Endometrium (tissue), 2 donors: ENCODE measurements at regions not wholly inside any gene's neighbourhood (a gene's known extent, or its start where the extent isn't known, plus 50 kb on each side); places are given as distances from the start of the nearest gene placed in this dataset.

ENCODE experiments used
- FAIRE-seq: peaks from 2 replicates; lab custom pipeline; 2012; peaks lifted over from hg19 to GRCh38; lab: Jason Lieb, UNC
- donor health status: control.
- donor health status: control.

DNA sequence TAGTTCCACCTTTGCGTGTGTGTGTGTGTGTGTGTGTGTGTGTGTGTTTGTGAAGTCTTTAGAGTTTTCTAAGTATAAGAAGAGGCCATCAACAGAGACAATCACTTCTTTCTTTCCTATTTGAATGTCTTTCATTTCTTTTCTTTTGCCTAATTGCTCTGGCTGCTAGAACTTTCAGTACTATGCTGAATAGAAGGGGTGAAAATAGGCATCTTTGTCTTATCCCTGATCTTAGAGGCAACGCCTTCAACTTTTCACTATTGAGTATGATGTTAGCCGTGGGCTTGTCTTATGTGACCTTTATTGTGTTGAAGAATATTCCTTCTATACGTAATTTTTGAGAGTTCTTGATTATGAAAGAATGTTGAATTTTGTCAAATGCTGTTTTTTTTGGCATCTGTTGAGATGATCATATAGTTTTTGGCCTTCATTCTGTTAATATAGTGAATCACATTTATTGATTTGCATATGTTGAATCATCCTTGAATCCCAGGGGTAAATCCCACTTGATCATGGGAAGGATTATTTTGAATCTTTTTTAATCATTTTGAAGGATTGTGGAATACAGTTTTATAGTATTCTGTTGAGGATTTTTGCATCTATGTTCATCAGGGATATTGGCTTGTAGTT lies 134.8 kb upstream of the CD180 start:
- FAIRE-seq: no peak

DNA sequence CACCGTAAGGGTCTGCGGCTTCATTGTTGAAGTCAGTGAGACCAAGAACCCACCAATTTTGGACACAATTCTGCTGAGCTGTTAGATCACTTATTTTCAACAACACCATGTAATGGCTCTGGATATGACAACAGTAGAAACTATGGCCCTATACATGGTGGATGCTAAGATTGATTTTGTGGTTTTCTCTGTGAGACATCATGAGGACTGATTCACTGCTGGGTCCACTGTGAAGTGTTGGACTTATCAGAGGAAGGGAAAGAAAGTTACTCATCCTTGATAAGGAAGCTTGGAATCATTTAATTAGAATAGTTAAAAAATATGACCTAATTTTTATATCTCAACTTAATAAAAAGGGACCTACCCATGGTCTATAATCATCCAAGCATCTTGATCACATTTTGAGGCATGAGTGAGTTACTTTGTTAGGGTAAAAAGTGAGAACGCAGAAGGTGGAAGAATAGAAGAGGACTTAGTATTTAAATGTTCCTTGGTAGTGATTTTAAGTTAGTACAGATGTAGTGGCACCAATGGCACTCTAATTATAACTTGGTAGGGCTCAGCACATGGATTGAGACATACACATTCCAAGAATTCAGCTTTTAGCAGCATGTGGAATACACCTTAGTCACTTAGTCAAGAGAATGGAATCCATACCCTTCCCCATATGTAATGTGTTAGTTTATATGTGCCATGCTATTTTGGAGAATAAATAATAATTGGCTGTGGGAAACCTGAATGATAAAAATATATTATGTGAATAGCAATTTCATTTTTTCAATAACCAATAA lies 123.5 kb upstream of the CD180 start:
- FAIRE-seq: no peak

DNA sequence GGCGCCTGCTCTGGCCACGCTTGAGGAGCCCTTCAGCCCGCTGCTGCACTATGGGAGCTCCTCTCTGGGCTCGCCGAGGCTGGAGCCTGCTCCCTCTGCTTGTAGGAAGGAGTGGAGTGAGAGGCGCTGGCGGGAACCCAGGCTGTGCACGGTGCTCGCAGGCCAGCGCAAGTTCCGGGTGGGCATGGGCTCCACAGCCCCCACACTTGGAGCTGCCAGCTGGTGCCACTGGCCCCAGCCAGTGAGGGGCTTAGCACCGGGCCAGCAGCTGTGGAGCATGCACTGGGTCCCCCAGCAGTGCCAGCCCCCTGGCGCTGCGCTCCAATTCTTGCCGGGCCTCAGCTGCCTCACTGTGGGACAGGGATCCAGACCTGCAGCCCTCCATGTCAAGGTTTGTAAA lies 122.1 kb upstream of the CD180 start:
- FAIRE-seq: no peak

DNA sequence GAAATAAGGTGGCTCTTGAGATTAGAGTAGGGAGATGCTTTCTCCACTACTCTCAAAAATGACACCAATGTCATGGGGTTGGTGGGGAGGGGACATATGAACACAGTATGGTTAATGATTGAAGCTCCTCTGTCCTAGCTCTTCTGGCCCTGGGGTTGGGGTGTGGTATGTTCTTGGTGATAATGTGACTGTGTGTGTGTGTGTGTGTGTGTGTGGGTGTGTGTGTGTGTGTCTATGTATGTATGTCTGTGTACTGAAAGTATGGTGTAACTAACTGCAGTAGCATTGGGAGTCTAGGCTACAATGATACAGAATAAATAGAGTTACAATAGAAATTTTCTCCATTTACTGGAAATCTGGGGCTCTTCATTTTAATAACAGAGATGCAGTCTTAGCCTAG lies 121.0 kb upstream of the CD180 start:
- no peak for FAIRE-seq

DNA sequence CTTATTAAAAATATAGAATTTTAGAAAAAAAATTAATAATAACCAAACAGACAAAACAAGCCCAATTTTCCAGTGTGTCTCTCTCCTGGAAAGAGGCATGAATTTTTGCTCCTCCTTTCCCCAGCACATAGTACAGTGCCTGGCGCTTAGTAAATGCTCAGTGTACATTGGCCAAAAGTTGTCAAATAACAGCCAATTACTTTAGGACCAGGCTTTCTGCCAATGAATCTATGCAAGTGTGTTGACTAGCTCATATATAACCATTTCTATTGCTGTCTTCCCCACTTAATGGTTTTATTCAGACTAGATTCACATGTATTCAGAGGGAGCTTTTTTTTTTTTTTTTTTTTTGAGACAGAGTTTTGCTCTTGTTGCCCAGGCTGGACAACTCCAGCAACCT lies 120.1 kb upstream of the CD180 start:
- FAIRE-seq: no peak

DNA sequence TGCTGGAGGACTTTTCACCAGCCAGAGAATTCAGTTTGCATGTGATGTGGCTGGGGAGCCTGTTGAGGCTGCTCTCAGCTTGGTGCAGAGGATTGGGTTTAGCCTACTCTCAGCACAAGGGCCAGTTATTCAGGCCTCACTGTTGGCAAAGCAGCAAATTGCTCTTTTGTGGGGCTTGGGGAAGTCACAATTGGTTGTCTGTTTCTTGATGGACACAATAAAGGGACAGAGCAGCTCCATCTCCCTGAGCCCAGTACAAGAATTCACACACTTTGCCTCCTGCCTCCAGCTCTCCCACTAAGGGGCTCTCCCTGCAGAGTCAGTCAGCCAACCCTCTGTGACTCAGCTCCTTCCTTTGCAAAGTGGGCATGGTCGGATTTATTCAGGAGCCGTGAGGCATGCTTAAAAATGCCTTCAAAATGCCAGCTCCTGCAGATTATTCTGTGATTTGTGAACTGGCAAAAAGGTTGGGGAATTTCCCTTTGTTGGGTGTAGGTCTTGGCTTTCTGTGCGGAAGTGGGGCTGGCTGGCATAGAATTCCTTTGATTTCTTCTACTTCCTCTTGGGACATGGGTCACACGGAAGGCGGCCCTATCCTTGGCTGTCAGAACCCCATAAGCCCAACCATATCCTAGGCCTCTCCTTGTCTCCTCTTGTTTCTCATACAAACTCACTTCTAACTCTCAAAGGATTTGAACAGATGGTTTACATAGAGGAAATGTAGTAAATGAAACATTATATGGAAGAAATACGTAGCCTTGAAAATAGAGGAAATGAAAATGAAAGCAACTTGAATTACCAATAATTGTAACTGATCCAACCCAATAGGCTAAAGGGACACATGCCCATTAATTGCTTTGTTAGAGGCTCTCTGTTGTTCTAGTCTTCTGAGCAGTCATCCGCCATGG lies 118.7 kb upstream of the CD180 start:
- no peak for FAIRE-seq

DNA sequence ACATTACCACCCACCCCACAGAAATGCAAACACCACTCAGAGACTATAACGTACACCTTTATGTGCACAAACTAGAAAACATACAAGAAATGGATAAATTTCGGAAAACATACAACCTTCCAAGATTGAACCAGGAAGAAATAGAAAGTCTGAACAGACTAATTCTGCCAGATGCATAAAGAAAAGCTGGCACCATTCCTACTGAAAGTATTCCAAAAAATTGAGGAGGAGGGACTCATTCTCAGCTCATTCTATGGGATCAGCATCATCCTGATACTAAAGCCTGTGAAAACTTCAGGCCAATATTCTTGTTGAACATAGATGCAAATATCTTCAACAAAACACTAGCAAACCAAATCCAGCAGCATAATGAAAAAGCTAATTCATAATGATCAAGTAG lies 115.1 kb upstream of the CD180 start:
- FAIRE-seq: no peak

DNA sequence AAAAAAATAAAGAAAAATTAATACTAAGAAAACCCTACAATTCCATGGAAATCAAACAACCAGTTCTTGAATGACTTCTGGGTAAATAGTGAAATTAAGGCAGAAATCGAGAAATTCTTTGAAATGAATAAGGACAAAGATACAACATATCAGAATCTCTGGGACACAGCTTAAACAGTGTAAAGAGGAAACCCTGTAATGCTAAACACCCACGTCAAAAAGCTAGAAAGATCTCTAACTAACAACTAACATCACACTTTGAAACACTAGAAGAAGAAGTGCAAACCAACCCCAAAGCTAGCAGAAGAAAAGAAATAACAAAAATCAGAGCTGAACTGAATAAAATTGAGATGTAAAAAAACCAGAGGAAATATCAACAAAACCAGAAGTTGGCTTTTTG lies 114.6 kb upstream of the CD180 start:
- FAIRE-seq: no peak

DNA sequence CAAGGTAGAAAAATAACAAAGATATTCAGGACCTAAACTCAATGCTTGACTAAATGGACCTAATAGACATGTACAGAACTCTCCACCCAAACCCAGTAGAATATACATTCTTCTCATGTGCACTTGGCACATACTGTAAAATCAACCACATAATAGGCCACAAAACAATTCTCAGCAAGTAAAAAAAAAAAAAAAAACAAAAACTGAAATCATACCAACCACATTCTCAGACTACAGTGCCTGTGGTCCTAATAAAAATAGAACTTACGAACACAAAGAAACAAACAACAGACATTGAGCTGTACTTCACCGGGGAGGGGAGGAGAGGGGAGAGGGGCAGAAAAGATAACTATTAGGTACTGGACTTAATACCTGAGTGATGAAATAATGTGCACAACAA lies 114.1 kb upstream of the CD180 start:
- FAIRE-seq: no peak

DNA sequence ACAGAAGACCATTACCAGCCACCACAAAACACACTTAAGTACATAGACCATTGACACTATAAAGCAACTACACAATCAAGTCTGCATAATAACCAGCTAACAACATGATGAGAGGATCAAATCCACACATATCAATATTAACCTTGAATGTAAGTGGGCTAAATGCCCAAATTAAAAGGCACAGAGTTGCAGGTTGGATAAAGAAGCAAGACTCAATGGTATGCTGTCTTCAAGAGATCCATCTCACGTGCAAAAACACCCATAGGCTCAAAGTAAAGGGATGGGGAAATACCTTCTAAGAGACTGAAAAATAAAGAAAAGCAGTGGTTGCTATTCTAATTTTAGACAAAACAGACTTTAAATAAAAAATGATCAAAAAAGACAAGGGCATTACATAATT lies 113.6 kb upstream of the CD180 start:
- FAIRE-seq: no peak

DNA sequence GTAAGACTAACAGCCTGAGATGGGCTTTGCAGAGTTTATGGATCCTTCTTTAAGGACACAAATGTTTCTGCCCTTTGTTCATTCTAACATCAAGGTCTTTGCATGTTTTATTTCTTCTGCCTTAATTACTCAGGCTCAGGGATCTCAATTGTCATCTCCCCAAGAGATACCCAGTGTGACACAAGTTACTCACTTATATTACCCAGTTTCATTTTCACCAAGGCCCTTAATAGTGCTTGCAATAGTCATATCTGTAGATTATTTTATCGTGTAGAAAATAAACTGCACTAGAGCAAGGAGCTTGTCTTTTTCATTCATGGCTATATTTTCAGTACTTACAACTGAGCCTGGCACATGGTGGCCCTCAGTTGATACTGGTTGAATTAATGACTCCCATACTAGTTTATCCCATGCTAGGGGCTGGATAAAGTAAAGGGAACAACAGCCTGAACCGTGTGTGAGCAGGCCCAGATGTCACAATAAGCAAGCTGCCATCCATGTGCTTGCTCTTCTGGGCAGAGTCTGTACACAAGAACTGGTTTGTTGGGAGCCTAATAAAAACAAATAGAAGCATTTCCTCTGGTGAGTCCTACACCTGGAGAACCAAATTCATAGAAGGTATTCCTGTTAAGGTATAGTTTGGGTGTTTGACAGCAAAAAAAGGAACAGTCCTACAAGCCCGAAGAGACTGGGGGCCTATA lies 112.5 kb upstream of the CD180 start:
- no peak for FAIRE-seq

DNA sequence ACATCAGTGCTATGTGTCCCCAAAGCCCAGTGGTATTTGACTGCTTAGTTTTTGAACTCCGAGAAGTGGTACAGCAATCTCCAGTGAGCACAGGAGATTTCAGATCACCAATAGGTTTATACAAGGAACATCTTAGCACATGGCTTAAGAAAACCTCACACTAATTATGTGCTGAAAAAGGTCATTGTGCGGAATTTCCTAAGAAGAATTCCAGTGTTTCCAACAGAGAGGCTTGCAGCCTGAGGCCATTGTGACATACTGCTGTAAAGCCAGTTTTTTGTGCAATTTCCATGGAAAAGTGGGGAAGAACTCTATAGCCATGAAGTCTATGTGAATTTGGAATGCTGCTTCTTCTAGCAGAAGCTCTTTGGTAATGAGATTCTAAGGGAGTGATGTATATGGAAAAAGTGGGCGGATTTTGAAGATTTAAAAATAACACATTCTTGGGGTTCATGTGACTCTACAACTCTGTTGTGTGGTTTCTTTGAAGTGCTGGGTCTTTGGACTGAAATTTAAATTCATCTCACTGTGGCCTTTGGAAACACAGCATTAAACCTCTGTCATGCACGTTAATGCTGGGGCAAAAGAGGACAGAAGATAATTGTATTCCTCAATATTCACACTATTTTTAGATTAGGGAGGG lies 110.5 kb upstream of the CD180 start:
- no peak for FAIRE-seq

DNA sequence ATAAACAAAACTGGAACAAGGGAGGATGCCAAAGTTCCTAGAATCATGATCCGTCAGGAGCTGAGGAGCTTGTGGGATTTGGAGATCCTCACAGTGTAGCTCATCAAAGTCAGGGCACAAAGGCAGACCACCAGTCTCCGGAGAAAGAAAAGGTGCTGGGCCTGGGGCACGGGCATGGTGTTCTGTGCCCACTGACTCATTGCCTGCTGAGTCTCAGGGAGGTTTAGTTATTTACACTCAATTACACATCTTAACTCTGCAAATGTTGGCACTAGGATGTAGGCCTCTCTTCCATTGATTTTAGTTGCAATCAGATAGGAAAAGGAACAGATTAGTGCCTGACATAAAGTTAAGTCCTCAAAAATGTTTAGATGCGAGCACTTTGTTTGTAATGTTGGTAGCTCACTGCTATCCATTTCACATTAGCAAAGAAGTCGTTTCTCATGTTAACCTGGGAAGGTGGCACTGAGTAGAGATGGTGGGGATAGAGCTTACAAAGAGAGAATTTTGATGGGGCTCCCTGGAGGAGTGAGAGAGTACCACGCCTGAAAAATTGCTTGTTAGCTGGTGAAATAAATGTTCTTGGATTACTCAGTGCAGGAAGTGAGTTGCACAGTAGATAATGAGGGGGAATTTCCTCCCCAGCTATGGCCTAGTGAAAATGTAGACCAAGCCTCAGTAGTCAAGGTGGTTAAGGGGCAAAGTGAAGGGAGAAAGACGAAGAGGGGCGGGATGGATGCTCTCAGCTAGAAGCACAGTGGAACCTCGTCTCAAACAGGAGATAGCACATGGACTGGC lies 109.5 kb upstream of the CD180 start:
- FAIRE-seq: no peak

DNA sequence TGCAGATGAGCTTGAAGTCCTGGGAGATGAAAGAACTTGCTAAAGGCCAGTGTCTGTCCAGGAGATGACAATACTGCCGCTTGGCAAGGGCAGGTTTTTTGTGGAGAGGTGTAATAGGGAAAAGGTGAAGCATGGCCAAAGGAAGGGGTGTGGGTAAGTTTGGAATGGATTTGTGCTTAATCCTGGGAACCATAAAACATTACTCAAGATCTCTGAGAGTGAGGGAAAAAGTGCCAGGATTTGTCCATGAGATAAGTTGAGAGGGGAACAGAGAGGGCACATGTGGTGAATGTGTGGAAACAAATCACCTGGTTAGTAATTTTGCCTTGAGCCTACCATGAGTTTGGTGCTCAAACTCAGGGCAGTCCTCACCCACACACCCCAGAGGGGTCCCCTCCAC lies 108.8 kb upstream of the CD180 start:
- FAIRE-seq: no peak

DNA sequence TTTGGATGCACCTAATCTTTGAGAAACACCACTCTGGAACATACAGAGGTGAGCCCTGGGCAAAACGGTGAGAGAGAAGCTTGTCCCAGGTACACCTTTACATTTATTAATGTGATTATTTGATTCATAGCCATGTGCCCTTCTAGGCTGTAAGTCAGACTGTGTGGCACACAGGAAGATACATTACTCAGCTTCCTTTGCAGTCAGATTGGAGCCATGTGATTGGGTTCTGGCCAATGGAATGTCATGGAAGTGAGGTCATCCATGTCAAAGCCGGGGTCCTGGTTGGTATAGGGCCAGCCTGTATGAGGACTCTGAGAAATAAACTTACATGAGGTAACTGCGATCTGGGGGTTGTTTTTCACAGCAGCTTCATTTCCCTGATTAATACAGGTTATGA lies 106.8 kb upstream of the CD180 start:
- FAIRE-seq: no peak

DNA sequence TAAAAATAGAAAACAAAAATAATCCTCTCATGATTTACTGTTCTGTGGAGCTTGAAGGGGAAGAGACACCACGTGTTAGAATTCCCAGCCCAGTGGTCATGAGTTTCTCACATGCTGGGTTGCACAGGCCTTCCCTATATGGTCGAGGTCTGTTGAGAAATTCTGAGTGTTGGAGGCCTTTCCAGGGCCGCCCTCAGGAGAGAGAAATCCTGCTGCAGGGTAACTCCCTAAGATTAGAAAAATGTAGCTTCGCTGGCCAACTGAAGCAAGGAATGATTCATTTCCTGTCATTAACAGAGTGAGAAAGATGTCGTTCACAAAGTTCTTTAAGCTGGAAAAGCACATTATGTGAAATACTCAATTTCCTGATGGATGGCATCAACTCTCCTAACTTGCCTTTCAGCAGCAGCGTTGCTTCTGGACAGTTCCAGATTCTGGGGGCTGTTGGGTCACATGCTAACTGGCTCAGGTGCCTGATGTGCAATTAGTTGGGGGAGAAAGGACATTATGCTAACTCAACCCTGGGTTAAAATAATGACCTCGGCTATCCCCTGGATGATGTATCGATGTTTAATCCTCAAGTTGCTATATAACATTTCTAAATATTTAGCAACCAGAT lies 104.8 kb upstream of the CD180 start:
- FAIRE-seq: no peak

DNA sequence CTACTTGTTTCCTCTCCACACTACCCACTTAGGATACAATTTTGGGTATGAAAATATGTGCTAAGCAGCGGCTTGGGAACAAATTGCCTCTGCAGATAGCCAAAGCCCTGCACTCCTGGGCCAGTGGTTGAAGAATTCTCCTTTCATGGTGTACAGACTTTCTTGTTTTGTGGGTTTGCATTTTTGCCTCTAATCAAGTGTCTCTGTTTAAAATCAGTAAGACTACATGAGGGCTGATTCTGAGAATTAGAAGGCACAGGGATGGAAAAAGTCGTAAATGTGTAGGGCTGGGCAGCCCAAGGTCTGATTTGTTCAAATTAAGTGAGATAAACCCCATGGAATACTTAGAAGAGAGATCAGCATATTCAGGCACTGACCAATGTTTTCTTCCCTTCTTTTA lies 103.7 kb upstream of the CD180 start:
- no peak for FAIRE-seq

DNA sequence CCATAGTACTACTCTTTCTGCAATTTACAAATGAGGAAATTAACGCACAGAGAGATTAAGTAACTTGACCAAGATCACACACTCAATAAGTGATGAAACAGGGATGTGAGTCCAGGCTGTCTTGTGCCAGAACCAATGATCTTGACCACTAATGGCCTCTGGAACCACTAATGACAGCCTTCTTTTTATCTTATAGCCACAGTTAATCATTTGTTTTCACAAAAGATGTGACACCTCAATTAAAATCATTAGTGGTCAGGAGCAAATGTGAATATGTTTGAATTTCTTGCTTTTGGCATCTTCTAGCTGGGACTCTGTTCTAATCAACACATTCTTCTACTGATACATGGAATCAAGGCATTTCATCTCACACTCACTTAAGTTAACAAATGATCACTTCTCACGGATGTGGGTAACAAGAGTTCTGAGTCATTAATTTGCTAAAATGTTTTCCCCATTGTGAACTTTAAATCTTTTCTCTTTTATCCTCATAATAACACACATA lies 102.7 kb upstream of the CD180 start:
- no peak for FAIRE-seq

DNA sequence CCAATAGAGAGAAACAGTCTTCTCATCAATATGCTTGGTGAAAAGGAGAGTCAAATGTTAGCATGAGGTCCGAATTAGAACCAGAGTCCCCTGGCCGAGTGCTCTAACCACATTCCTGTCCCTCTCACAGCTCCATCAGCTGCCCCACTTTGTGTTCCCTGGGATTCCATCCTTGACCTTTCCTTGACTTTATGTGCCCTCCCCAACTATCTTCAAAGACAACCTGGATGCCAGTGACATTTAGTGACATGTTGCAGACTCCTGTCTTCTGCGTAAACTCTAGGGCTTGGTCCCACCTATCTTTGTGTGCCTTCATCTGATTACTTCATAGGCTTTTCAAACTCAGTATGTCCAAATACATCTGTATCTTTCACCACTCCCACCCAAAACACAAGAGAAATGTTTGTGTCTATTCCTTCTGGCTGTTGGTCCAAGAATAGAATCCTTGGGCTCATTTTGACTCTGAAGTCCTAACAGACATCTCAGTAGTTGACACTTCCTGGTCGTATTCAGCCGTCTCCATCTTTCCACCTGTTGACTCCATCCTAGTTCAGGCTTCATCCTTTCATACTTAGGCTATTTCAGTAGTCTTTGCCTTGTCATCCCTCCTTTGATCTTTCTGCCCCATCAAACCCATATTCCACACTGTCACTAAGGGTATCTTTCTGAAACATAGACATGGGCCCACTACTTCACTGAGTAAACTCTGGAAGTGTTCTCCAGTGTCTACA lies 101.4 kb upstream of the CD180 start:
- FAIRE-seq: no peak

DNA sequence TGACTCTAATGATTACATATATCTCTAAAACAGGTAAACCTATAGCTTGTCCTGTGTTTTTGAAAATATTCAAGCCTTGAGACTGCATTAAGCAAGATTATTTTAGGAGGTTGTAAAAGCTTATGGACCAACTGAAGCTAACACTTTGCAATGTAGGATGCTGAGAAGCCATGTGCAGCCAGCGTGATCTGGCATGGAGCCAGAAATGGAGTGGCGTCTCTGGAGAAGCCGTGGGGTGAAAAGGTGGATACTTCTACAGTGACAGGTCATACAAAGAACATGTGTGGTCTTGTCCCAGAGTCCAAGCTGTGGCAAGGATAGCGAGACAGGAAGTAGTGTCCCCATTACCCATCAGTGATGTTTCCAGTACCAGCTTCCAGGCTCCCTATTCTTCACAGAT lies 100.8 kb upstream of the CD180 start:
- no peak for FAIRE-seq
